ENCODE measurements at regions not wholly inside any gene's neighbourhood (a gene's known extent, or its start where the extent isn't known, plus 50 kb on each side); places are given as distances from the start of the nearest gene placed in this dataset.

- TF ChIP-seq CTCF (IDR thresholded peaks at IDR 0.05; ENCODE audit: insufficient read depth, low read length, poor library complexity, severe bottlenecking), result no peak
- Histone ChIP-seq H3K36me3 (ENCODE audit: control insufficient read depth, insufficient read depth, low read length) (no peaks in the 10 kb centered on the region), H3K27me3 (ENCODE audit: control insufficient read depth, insufficient read depth, low read length) (no peaks in the 10 kb centered on the region), H3K4me3 (ENCODE audit: low read depth, low read length) (no peak overlapping the region)
- no peak for DNase-seq (ENCODE audit: low read depth)
Measured at GRCh38 chr18:52093171-52093570, 246.8 kb upstream of the DCC start.

DNA sequence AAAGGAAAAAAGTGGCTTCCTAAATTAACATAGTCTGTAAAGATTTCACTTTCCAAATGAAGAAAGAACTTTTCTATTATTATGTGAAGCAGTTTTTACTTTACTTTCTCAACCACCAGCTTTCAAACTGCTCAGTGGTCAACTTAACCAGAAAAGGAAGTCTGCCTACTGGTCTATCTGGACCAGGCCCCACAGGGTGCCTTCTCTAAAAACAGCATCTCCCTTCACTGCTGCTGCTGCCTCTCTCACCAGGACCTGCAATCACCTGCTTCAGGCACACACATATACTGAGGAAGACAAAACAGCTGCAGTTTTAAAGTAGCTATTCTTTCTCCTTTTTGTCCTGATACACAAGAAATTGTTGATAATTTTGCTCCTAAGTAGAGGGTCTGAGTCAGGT lies 221.3 kb upstream of the DCC start:
- no peak for TF ChIP-seq CTCF (IDR thresholded peaks at IDR 0.05; ENCODE audit: insufficient read depth, low read length, poor library complexity, severe bottlenecking)
- H3K36me3 ChIP-seq (ENCODE audit: control insufficient read depth, insufficient read depth, low read length), result no peaks in the 10 kb centered on the region
- H3K4me3 ChIP-seq (ENCODE audit: low read depth, low read length), result no peak overlapping the region

DNA sequence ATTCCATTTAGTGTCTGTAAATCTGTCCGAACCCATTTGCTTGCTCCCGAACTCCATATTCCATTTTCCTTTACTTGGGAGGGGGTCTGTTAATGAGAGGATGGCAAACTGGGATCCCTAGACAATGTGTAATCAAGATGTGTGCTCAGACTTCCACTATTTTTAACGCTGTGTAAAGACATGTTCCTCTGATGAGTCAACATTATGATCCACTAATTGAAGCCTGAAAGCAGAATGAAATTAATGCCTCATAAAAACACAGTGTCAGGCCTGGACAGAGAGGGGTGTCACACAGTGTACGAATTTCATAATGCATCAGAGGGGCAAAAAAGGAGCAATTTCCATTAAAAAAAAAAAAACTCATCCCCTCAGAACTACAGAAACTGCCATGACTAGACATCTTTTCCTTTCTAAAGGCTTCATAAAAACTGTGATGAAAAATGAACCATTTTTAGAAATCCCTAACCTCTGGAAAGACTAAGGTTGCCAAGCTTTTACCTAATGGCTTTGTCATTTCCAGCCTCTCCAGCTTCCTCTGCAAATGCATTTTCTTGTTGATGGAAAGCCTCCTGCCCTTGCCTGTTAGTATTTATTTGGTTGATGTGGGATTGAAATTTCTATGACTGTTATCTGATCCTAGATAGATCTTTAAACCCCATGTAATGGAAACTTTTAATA lies 209.2 kb upstream of the DCC start:
- Histone ChIP-seq H3K27me3 (ENCODE audit: control insufficient read depth, insufficient read depth, low read length) (no peaks in the 10 kb centered on the region), H3K36me3 (ENCODE audit: control insufficient read depth, insufficient read depth, low read length) (no peaks in the 10 kb centered on the region), H3K4me3 (ENCODE audit: low read depth, low read length) (no peak overlapping the region)
- no peak for TF ChIP-seq CTCF (IDR thresholded peaks at IDR 0.05; ENCODE audit: insufficient read depth, low read length, poor library complexity, severe bottlenecking)
- DNase-seq (ENCODE audit: low read depth), result no peak

More for the DNA sequence above, 221.3 kb upstream of the DCC start:
- no peaks in the 10 kb centered on the region for H3K27me3 ChIP-seq (ENCODE audit: control insufficient read depth, insufficient read depth, low read length)
- no peak for DNase-seq (ENCODE audit: low read depth)

GRCh38 chr18:52131845-52132244 lies 208.2 kb upstream of the DCC start:
- DNase-seq (ENCODE audit: low read depth), result no peak
- no peak overlapping the region for H3K4me3 ChIP-seq (ENCODE audit: low read depth, low read length)
- H3K27me3 ChIP-seq (ENCODE audit: control insufficient read depth, insufficient read depth, low read length), result no peaks in the 10 kb centered on the region
- no peak for TF ChIP-seq CTCF (IDR thresholded peaks at IDR 0.05; ENCODE audit: insufficient read depth, low read length, poor library complexity, severe bottlenecking)
- no peaks in the 10 kb centered on the region for H3K36me3 ChIP-seq (ENCODE audit: control insufficient read depth, insufficient read depth, low read length)

DNA sequence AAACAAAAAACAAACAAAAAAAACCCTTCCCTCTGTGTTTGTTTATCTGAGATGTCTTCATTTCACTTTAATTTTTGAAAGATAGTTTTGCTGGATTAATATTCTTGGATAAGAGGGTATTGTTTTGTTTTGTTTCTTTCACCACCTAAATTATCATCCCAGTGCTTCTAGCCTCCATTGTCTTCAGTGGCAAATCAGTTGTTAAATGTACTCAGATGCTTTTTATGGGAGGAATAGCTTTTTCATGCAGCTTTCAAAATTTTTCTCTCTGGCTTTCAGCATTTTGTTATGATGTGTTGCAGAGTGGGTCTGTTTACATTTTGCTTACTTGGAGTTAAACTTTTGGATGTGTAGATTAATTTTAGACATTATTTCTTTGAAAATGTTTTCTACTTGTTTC lies 203.5 kb upstream of the DCC start:
- no peaks in the 10 kb centered on the region for H3K36me3 ChIP-seq (ENCODE audit: control insufficient read depth, insufficient read depth, low read length)
- H3K4me3 ChIP-seq (ENCODE audit: low read depth, low read length), result no peak overlapping the region
- H3K27me3 ChIP-seq (ENCODE audit: control insufficient read depth, insufficient read depth, low read length), result no peaks in the 10 kb centered on the region
- no peak for TF ChIP-seq CTCF (IDR thresholded peaks at IDR 0.05; ENCODE audit: insufficient read depth, low read length, poor library complexity, severe bottlenecking)
- no peak for DNase-seq (ENCODE audit: low read depth)

DNA sequence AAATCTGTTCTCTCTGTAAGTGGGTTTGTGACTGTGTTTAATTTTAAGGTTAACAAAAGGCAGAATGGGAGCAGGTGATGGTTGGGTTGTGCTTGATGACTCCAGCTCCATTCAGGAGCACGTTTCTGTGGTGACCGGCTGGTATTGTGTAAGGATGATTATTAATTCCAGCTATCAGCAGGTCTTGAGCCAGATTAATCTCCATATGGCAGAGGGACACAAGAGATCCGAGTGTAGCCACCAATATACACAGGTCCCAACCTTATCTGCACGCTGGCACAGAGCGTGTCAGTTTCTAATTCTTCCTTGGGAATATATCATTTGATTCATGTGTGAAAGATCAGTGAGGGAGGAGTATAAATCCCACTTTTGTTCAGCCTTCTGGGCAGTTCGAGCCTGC lies 199.0 kb upstream of the DCC start:
- DNase-seq (ENCODE audit: low read depth), result no peak
- Histone ChIP-seq H3K4me3 (ENCODE audit: low read depth, low read length) (no peak overlapping the region), H3K36me3 (ENCODE audit: control insufficient read depth, insufficient read depth, low read length) (no peaks in the 10 kb centered on the region), H3K27me3 (ENCODE audit: control insufficient read depth, insufficient read depth, low read length) (no peaks in the 10 kb centered on the region)
- TF ChIP-seq CTCF (IDR thresholded peaks at IDR 0.05; ENCODE audit: insufficient read depth, low read length, poor library complexity, severe bottlenecking), result no peak

Data from kidney epithelial cell (primary cell).